ENCODE measurements at regions not wholly inside any gene's neighbourhood (a gene's known extent, or its start where the extent isn't known, plus 50 kb on each side); places are given as distances from the start of the nearest gene placed in this dataset.

GRCh38 chr5:88116396-88116795 is 152.2 kb downstream of the TMEM161B start:
- no peak for DNase-seq (ENCODE audit: low spot score)
- no peak overlapping the region for H3K27ac ChIP-seq
- TF ChIP-seq, protein P1, sequence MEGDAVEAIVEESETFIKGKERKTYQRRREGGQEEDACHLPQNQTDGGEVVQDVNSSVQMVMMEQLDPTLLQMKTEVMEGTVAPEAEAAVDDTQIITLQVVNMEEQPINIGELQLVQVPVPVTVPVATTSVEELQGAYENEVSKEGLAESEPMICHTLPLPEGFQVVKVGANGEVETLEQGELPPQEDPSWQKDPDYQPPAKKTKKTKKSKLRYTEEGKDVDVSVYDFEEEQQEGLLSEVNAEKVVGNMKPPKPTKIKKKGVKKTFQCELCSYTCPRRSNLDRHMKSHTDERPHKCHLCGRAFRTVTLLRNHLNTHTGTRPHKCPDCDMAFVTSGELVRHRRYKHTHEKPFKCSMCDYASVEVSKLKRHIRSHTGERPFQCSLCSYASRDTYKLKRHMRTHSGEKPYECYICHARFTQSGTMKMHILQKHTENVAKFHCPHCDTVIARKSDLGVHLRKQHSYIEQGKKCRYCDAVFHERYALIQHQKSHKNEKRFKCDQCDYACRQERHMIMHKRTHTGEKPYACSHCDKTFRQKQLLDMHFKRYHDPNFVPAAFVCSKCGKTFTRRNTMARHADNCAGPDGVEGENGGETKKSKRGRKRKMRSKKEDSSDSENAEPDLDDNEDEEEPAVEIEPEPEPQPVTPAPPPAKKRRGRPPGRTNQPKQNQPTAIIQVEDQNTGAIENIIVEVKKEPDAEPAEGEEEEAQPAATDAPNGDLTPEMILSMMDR (conservative IDR thresholded peaks at IDR 0.05; ENCODE audit: low read depth), result no peak
- CTCF ChIA-PET, result no interaction called here
- POLR2A ChIA-PET (ENCODE audit: low non-redundant PET), result no interaction called here

DNA sequence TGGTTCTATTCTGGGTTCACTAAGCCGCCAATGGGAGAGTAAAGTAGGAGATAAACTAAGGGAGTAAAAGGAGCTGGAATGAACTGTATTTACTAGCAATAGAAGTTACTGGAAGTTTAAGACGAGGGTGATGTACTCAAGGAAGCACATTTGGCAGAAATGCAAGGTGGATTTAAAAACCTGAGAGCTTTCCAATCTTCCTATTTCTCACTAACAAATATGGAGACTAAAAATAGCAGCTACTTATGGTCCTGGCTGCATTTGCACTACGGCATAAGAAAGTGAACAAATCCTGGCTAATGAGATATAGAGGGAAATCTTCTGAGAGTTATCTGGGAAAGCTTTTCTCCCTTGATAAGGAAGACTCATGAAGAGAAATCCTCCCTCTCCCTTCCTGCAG is 153.4 kb downstream of the TMEM161B start:
- ChIA-PET CTCF (no interaction called here), POLR2A (ENCODE audit: low non-redundant PET) (no interaction called here)
- no peak for DNase-seq (ENCODE audit: low spot score)
- H3K27ac ChIP-seq, result no peak overlapping the region
- TF ChIP-seq, protein P1 (conservative IDR thresholded peaks at IDR 0.05; ENCODE audit: low read depth), result no peak

DNA sequence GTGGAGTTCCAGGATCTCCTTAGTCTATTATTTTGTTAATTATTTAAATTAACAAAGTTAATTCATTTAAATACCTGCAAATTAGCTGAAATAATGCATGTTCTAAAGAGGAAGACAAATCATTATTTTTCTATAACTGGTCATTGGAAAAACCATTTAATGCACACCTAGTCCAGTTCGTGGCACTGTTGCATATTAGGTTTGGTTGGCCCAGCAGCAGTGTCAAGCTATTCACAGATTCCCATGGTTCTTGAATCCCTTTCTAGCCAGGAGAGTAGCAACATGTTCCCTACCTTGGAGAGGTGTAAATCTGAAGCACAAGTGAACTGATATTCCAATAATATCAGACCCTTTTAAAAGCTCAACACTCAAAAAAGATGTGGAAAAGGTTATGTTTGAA is 155.2 kb downstream of the TMEM161B start:
- TF ChIP-seq, protein P1 (conservative IDR thresholded peaks at IDR 0.05; ENCODE audit: low read depth), result no peak
- ChIA-PET POLR2A (ENCODE audit: low non-redundant PET) (no interaction called here), CTCF (interaction anchor here (0.6 kb wide), 1 partner anchor 671 kb away, joined by 4 read pairs; no protein-coding TSS in a partner anchor)
- no peak for DNase-seq (ENCODE audit: low spot score)
- H3K27ac ChIP-seq, result no peak overlapping the region

GRCh38 chr5:88109818-88110217 is 158.8 kb downstream of the TMEM161B start:
- ChIA-PET POLR2A (ENCODE audit: low non-redundant PET) (no interaction called here), CTCF (interaction anchor here (0.5 kb wide), 1 partner anchor 177 kb away, joined by 3 read pairs; no protein-coding TSS in a partner anchor)
- no peak overlapping the region for H3K27ac ChIP-seq
- TF ChIP-seq, protein P1 (conservative IDR thresholded peaks at IDR 0.05; ENCODE audit: low read depth), result no peak
- DNase-seq (ENCODE audit: low spot score), result no peak

DNA sequence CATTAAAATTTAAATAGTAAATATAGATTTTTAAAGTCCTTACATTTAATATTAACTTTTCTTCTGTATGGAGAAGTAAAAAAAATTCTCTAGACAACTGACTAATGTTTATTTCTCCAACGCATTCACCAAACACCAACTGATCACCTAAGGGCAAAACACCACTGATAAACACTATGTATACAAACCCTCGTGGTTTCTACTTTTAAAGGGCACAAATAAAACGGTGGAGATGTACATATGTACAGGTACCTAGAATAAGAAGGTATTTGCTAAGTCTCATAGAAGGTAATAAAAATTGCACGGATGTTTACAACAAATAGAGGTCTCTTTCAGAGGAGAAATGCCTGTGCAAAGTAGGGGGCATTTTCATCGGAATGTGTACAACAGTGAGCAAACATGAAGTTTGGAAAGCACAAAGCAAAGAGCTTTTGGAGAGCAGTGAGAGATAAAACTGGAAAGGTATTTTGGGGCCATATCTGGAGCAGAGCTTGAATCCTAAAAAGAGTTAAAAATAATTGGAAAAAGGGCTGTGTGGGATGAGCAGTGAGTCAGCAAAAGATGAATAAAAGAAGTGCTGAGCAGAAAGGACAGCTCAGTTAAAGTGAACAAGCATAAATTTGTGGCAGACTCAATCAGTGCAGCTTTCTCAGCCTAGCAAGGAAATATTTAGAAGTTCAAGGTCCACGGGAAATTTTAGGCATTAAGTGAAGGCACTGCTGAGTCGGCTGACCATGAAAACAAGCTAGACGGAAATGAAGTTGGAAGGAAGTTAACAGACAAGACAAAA is 160.0 kb downstream of the TMEM161B start:
- H3K27ac ChIP-seq, result no peak overlapping the region
- ChIA-PET POLR2A (ENCODE audit: low non-redundant PET) (no interaction called here), CTCF (interaction anchor here (0.8 kb wide), 1 partner anchor 196 kb away, joined by 3 read pairs; no protein-coding TSS in a partner anchor)
- DNase-seq (ENCODE audit: low spot score), result no peak
- TF ChIP-seq, protein P1 (conservative IDR thresholded peaks at IDR 0.05; ENCODE audit: low read depth), result no peak

DNA sequence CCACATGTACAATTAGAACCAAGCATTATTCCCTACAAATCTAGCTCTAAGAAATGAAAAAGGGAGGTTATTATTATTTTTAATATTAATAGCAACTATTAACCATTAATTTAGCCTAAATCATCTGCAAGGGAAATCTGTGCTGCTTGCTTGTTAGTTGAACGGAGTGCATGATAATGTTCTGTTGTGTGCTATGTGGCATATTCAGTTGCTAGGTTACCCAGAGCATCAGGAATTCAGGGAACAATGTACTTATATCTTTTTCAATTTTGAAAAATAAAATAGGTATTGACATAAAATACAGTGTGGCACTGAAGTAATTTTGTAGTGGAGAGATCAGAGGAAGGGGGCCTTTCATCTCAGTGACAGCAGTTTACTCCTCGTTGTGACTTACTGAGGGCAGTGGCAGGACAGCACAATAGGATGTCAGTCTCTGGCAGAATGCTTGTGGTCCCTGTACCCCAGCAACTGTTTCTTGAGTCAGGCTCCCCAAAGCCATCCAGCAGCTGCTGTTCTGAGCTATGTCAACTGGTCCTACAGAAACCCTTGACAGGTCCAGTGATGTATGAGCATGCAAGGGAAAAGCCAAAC is 173.6 kb downstream of the TMEM161B start:
- CTCF ChIA-PET, result no interaction called here
- TF ChIP-seq, protein P1 (conservative IDR thresholded peaks at IDR 0.05; ENCODE audit: low read depth), result no peak
- POLR2A ChIA-PET (ENCODE audit: low non-redundant PET), result no interaction called here
- no peak for DNase-seq (ENCODE audit: low spot score)
- no peak overlapping the region for H3K27ac ChIP-seq
